ENCODE measurements at regions not wholly inside any gene's neighbourhood (a gene's known extent, or its start where the extent isn't known, plus 50 kb on each side); places are given as distances from the start of the nearest gene placed in this dataset.

GRCh38 chr5:96282020-96282419 is 151.0 kb downstream of the PCSK1 start:
- DNase-seq, result no peak

GRCh38 chr5:96280946-96281393 is 152.1 kb downstream of the PCSK1 start:
- DNase-seq, result peak in 1 of 5 experiments; percentile 34

DNA sequence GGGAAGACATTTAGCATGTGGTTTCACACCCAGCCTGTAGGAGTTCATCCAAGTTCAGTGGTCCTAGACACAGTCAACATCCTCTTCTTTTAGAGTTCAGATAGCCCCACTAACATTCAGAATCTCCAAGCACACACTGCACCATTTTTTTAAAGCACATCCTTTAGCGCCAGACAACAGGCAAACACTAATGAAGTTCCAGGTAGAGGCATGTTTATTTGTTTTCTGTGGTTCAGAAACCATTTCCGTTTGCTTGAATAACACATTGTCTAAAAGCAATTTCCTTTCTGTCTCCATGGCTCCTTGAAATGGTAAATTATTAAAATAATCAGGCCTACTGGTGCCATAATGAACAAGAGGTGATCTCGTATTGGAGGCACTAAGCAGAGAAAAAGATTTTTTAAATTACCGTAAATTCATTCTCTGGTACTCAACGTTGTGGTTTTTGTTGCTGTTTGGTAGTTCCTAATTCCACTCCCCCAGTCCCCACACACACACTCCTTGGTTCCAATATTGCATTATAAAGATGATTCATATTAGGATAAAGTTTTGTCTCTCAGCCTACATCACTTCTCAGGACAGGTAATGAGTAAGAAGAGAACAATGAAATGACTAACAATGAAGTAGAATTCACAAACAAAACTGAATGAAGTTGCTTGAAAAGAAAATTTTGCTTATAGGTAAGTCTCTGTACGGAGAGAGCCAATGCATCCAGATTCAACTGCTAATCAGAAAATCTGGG is 153.1 kb downstream of the PCSK1 start:
- DNase-seq, result peak in 1 of 5 experiments; percentile 89

DNA sequence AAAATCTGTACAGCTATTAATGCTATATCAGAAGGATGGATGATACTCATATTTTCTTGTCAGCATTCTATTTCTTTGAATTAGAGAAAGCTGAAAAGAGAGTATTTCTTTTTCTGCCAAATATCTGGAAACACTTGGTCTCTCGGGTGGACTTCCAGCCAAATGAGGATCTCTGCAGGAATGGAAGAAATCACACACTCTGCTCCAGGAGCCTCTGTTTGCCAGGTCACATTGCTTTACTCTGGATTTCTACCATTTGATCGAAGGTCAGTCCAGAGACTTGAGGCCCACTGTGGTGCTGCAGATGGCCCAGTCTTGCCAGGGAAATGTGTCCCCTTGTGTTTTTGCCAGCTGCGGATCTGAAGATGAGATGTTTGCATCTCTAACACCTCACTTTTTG is 154.1 kb downstream of the PCSK1 start:
- DNase-seq, result no peak

DNA sequence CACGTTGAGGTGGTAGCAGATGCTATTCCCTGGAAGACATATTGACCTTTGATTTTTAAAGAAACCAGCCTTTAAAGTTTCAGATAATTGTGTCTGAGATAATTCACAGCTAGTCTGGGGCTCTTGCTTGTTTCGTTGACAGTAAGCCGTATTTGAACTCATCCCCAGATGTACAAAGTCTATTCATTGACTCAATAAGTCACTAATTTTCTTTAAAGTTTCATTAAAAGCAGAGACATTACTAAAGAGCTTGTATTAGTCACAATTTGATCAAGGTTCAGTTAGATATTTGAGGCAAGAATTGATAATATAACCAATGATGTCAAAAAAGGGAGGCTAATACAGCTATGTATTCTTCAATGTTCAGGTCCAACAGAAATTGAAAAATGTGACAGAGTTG is 158.0 kb downstream of the PCSK1 start:
- no peak for DNase-seq

DNA sequence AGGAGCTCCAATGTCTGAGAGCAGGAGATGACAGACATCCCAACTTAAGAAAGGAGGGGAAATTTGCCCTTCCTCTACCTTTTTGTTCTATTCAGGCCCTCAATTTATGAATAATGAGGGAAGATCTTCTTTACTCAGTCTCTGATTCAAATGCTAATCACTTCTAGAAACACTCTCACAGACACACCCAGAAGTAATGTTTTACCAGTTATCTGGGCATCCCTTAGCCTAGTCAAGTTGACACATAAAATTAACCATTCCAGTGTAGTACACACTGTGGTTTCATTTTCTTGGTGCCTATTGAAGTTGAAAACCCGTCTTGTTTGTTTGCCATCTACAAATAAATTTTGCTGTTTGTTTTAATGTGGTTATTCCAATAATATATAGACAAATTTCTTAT is 167.6 kb downstream of the PCSK1 start:
- DNase-seq, result no peak

DNA sequence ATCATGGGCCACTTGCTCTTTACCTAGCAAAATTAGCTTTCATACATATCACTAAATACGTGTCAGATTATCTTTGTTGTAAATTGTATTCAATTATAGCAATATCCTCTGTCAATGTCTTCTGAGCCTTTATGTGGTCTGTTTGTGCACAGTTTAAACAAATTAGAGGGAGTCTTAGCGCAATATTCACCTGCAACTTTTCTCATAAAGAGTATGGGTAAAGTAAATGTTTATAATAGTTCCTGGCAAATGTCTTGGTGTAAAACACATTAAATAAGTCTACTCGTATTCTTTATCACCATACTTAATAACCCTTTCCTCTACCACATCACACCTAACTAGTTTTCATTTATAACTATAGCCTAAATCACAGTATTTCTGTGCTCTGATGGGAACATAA is 169.0 kb downstream of the PCSK1 start:
- DNase-seq, result no peak

DNA sequence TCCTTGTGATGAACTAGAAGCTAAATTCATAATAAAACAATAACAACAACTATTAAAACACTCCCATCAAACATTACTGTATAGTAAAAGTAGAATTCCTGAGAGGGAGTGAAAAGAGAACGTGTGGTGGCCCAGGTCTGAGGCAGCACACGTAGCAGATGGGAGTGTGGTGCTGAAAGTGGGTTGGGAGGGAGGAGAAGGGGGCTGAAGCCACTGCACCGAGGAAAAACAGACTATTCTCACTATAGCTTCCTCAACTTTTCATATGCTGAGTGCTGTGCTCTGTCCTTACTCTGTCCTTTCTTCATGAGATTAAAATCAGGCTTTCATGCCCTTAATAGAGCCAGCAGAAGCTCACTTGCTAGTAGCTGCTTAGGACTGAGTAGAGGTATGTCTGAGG is 170.9 kb downstream of the PCSK1 start:
- no peak for DNase-seq

DNA sequence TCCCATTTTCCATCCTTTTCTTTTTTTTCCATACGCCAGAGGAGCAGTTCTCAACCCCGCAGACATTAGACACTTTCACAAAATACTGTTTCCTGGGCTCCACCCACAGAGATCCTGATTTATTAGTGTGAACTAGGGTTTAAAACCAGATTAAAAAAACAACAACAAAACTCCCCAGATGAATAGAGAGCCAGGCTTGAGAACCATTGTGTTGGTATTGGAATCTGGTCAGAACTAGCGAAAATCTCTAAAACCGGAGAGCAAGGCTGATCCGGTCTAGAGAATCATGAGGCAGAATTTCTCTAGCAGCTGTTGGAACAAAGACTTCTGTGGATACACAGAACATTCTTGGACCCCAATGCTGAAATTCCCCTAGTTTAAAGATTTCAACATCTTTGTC is 173.0 kb downstream of the PCSK1 start:
- no peak for DNase-seq

- no peak for DNase-seq
Observed at GRCh38 chr5:96259151-96259772, 173.8 kb downstream of the PCSK1 start.

DNA sequence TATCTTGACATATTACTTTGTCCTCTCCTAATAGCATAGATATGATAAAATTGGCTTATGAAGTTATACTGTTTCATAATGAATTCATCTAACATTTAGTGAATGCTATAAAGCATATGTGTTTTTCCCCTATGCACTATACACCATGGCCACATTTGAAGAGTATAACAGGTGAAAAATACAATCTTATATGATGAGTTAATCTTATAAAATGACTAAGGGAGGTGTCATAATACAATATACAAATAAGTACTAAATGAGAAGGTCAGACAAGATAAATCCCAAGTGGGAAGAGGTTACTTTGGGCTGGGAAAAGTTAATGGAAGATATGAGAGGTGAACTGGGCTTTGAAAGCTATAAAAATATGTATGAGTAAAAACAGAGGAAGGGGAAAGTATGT is 174.4 kb downstream of the PCSK1 start:
- no peak for DNase-seq

- peak in 1 of 5 experiments; percentile 5 for DNase-seq
Observed at GRCh38 chr5:96257904-96258303, 175.1 kb downstream of the PCSK1 start.

- peak in 1 of 5 experiments; percentile 50 for DNase-seq
Observed at GRCh38 chr5:96256795-96257470, 176.1 kb downstream of the PCSK1 start.

- no peak for DNase-seq
Observed at GRCh38 chr5:96254980-96255691, 177.9 kb downstream of the PCSK1 start.

- DNase-seq, result no peak
Observed at GRCh38 chr5:96253140-96253539, 179.9 kb downstream of the PCSK1 start.

GRCh38 chr5:96252596-96252995 is 180.5 kb downstream of the PCSK1 start:
- DNase-seq, result no peak

DNA sequence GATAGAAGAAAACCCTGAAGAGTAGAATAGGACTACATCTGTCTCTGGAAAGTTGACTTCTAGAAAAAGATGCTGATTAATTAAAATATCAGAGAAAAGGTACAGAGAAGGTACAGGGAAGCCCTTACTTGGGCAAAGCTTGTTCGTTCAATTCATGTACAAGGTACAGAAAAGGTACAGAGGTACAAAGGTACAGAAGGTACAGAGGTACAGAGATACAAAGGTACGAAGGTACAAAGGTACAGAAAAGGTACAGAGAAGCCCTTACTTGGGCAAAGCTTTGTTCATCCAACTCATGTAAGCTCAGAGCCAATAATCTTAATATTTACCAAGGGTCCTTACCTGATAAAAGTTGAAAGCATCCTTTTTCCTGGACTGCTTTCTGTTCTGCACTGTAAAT is 182.3 kb downstream of the PCSK1 start:
- DNase-seq, result no peak

DNA sequence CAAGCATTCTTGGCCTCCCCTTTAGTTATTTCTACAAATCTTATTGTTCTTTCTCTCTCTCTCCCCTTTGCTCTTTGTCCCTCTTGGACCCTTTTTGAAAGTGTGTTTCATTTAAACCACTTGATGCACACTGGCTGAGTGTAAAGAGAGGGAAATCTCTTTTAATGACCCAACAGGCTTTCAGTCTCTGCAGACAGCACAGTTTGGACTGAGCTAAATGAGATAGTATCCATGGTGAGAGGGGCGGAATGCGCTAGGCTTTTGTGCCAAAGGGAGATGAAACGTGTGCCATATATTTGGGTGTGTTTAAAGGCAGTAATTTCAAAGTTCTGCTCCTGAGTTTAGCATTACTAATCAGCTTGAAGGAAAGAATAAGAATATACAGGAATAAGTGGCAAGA is 184.9 kb downstream of the PCSK1 start:
- DNase-seq, result no peak

DNA sequence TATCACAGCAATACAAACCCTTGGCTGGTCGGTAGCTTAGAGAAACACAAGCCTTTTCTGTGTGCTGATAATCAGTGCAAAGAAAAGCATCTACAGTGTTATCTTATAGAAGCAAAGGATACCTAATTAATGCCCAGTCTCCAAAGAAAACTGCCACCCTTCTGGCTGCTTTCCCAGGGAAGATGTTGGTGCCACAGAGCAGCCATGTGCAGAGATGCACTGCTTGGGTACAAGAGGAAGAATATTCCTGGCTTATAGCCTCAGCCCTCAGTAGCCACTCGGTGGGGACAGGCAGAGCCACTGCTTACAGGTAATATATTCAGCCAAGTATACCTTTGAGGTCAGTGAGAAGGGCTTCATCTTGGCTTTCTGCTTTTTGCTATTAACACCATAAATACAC is 185.3 kb downstream of the PCSK1 start:
- DNase-seq, result no peak

- DNase-seq, result no peak
Observed at GRCh38 chr5:96247097-96247701, 185.8 kb downstream of the PCSK1 start.

GRCh38 chr5:96245140-96246091 is 187.6 kb downstream of the PCSK1 start:
- DNase-seq, result no peak

DNA sequence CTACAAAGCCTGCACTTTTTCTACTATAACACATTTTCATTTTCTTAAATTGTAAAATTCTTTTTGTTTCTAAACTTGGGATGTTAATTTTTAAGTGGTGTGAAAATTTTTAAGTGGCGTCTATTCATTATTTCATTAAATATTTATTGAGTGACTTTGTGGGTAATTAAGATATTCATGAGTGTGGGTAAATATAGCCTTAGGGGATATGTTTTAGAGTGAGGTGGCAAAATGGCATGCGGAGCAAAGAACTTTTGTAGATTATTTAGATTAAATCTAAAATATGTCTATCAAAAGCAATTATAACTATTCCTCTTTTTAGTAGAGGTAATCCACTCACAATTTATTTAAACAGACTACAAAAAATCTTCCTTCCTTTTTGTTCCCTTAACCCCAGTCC is 188.4 kb downstream of the PCSK1 start:
- no peak for DNase-seq
